LNCaP clone FGC (cell line): ENCODE measurements at regions not wholly inside any gene's neighbourhood (a gene's known extent, or its start where the extent isn't known, plus 50 kb on each side); places are given as distances from the start of the nearest gene placed in this dataset.

Experiments
- DNase-seq: peaks from one replicate; pipeline ENCODE4 v3.0.0-alpha.2; 2011; ENCODE audit warnings: low read depth
- H3K4me3 ChIP-seq: 2 replicates; pipeline ENCODE4 v1.5.1; 2011; ENCODE audit warnings: mild to moderate bottlenecking, low read depth, low read length, control low read depth
- TF ChIP-seq, protein P1 (sequence below): IDR thresholded peaks from 2 replicates; pipeline ENCODE4 v1.5.1; 2012; ENCODE audit warnings: mild to moderate bottlenecking; ENCODE audit not compliant: control insufficient read depth, insufficient read depth; ENCODE audit errors: extremely low read depth

- no peak overlapping the region for H3K4me3 ChIP-seq
- no peak for DNase-seq
- TF ChIP-seq, protein P1, sequence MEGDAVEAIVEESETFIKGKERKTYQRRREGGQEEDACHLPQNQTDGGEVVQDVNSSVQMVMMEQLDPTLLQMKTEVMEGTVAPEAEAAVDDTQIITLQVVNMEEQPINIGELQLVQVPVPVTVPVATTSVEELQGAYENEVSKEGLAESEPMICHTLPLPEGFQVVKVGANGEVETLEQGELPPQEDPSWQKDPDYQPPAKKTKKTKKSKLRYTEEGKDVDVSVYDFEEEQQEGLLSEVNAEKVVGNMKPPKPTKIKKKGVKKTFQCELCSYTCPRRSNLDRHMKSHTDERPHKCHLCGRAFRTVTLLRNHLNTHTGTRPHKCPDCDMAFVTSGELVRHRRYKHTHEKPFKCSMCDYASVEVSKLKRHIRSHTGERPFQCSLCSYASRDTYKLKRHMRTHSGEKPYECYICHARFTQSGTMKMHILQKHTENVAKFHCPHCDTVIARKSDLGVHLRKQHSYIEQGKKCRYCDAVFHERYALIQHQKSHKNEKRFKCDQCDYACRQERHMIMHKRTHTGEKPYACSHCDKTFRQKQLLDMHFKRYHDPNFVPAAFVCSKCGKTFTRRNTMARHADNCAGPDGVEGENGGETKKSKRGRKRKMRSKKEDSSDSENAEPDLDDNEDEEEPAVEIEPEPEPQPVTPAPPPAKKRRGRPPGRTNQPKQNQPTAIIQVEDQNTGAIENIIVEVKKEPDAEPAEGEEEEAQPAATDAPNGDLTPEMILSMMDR: no peak
Observed at GRCh38 chr11:107157146-107157808, 139.0 kb upstream of the GUCY1A2 start.

- peak; percentile 92 for DNase-seq
- no peak overlapping the region for H3K4me3 ChIP-seq
- TF ChIP-seq, protein P1: no peak
Observed at GRCh38 chr11:107151579-107151978, 133.3 kb upstream of the GUCY1A2 start.

GRCh38 chr11:107151158-107151557 lies 132.9 kb upstream of the GUCY1A2 start:
- peak; percentile 64 for DNase-seq
- TF ChIP-seq, protein P1: no peak
- peak overlapping the region; percentile 14; the same call in 1 of the 2 replicates for H3K4me3 ChIP-seq

DNA sequence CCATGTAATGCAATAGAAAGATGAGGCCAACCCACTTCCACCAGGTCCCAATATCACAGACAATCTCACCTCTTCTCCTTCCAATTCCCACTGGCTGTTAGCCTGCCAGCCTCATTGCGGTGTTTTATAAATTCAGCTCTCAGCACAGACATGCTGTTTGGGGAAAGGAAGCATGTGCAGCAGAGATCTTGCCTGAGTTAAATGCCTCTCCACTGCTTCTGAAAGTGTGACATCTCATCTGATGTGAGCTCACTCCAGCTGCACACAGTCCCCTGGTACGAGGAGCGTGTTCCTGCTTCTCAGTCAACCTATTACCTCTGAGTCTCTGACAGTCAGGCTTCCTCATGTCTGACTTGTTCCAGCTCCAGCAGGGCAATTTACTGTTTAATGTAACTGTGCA lies 122.7 kb upstream of the GUCY1A2 start:
- TF ChIP-seq, protein P1: no peak
- DNase-seq: no peak

GRCh38 chr11:107139396-107139795 lies 121.1 kb upstream of the GUCY1A2 start:
- no peak overlapping the region for H3K4me3 ChIP-seq
- TF ChIP-seq, protein P1: no peak

More for the DNA sequence above, 122.7 kb upstream of the GUCY1A2 start:
- no peak overlapping the region for H3K4me3 ChIP-seq

DNA sequence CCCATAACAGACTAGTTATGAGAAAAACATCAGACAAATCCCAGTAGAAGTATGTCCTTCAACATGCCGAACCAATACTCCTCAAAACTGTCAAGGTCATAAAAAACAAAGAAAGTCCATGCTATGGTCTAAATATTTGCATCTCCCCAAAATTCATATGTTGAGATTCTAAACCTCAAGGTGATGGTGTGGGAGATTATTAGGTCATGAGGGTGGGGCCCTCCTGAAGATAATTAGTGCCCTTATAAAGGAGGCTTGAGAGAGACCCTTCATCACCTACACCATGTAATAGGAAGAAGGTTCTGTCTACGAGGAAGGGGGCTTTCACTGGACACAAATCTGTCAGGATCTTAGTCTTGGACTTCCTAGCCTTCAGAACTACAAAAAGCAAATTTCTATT lies 118.6 kb upstream of the GUCY1A2 start:
- TF ChIP-seq, protein P1: no peak

More at GRCh38 chr11:107139396-107139795, 121.1 kb upstream of the GUCY1A2 start:
- DNase-seq: no peak

DNA sequence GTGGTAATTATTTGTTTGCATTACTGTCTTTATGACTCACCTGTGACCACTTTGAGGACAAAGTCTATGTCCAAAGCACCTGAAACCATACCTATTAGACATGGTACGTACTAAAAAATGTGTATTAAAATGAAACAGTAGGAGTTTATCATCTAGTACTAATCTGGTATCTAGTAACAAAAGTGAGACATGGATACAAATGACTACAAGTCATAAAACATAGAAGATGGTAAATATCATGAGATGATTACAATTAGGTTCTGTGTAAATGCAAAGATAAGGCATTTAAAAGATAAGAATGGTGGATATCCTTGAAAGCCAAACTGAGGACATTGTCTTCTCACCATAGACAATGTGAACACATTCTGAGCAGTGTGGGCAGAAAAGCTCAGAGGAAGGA lies 113.5 kb upstream of the GUCY1A2 start:
- H3K4me3 ChIP-seq: no peak overlapping the region
- TF ChIP-seq, protein P1: no peak

More for the DNA sequence above, 118.6 kb upstream of the GUCY1A2 start:
- DNase-seq: no peak
- no peak overlapping the region for H3K4me3 ChIP-seq

More for the DNA sequence above, 113.5 kb upstream of the GUCY1A2 start:
- DNase-seq: no peak
